Caki2 (cell line): ENCODE measurements at regions not wholly inside any gene's neighbourhood (a gene's known extent, or its start where the extent isn't known, plus 50 kb on each side); places are given as distances from the start of the nearest gene placed in this dataset.

ENCODE experiments used
- DNase-seq: peaks from one replicate; pipeline ENCODE4 v3.0.0-alpha.2; 2015; ENCODE audit warnings: low read depth
- in situ Hi-C: cut with HindIII; loops from 2 replicates; pipeline ENCODE4 v1.10.0; 2016; ENCODE audit warnings: low sequenced_read_pairs, low pct_unique_long_range_greater_than_20kb, mixed read lengths

DNA sequence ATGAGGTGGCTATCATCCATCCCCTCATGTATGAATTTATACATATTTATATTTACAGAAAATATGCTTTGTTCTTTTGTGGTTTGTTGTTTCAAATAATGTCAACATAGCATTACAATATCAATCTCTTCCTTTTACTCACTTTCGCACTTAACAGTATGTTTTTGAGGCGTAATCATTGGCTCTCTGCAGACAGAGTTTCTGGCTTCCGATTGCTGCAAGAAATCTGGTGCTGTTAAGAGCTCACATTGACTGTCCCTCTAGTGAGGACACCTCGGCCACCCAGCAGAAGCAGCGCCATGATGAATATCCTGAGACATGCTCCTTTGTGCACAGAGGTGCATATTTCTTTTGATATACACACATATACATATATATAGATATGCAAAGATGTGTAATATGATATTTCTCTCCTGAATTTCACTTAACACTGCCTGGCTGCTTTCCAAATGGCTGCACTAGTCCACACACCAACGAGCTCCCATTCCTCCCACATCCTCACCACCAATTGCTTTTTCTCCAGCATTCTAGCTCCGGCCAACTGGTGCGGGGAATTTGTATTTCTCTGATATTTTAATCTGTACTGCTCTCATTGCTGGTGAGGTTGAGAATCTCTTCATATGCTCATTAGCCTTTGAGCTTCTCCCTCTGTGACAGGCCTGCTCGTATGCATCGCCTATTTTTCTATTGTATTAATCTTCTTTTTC lies 248.4 kb downstream of the SIPA1L2 start:
- DNase-seq = no peak
- in situ Hi-C loops = no loop called here

DNA sequence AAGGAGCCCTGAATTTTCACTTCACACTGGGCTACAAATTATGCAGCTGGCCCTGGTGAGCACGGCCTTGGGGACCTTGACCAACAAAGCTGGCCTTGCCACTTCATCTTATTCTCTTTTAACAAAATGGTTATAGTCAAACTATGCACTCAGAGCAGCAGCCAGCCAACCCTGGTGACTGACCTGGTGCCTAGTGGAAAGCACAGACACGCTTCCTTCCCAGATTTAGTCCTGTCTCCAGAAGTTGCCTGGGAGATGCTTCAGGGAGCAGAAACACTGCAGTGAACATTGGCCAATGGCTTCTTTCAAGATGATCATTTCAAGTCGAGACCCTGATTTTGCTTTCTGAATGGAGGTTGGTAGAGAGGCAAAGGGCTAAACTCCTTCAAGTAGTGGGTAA lies 249.3 kb downstream of the SIPA1L2 start:
- in situ Hi-C loops = no loop called here
- no peak for DNase-seq

DNA sequence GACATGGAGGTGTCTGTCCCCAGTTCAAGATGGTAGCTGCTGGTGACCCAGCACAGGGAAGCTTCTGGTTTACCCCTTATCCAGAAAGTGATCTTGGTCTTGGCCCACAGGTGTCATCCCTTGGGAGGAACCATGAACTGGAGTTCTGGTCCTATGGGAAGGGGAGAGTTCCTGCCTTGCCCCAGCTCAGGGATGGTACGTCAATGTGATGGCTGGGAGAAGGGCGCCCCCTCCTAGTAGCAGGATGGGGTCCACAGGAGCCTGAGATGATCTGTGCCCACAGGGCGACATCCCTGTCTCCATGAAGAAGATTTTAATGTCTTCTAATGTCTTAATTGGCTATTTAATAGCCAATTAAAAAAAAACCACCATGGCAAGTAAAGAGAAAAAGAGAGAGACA lies 249.8 kb downstream of the SIPA1L2 start:
- DNase-seq = no peak
- in situ Hi-C loops = no loop called here

DNA sequence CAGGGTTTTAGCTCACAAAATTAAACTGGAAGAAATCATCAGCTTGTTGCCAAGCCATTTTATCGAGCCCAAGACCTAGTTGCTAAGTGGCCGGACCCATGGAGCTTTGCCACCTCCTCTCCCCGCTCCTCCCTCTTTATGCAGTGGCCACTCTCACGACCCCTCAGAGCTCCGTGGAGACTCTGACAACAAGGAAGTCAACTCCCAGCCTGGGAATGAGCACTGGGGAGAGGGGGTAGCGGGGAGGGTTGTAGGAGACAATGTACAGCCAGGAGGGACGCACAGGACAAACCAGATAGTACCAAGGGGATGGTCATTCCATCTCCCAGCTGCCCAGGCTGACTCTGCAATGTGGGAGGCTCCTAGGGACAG lies 250.9 kb downstream of the SIPA1L2 start:
- in situ Hi-C loops = no loop called here
- no peak for DNase-seq

DNA sequence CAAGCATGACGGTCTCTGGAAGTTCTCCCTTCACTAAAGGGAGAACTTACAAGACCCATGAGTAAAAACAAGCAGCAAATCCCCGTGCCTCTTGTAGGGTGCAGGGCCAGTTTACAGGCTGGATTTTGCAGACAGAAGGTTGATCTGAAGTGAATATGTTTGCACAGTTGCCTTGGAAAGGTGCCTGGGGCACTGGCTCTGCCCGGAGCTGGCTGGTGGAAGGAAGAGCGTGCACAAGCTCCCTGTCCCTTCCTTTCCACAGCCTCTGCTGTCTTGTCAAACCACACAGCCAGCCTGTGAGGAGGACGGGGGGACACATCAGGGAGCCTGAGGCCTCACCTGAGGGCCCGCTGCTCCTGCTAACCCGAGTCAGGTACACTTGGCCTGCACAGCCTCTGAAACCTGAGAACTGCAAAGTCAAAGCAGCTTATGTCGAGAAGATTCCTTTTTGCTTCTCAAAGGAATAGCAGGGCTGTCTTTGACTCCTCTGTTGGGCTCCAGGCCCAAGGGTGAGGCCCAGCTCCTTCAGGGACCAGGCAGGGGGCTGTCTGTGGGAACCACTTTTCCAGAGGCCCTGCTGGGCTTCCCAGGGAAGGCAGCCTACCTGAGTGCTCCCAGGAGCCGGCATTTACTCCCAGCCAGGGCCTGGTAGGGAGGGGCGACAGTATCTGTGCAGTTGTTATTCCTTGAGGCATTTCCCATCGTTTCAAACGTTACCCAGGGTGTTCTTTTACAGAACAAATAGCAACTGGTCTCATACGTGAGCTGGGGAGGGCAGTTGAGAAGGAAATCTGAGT lies 251.5 kb downstream of the SIPA1L2 start:
- in situ Hi-C loops = no loop called here

DNA sequence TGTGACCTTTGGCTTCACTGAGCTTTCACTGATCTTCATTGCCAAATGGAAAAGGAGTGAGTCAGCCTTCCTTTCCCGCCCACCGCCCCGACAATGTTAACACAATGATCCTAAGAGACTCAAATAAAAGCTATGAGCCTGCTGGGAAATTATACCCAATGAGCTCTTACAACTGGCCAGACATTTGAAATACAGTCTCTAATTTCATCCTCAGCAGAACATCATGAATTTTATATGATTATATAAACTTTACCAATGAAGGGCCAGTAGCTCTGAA lies 252.5 kb downstream of the SIPA1L2 start:
- no peak for DNase-seq
- in situ Hi-C loops = no loop called here

More for the DNA sequence above, 251.5 kb downstream of the SIPA1L2 start:
- no peak for DNase-seq

DNA sequence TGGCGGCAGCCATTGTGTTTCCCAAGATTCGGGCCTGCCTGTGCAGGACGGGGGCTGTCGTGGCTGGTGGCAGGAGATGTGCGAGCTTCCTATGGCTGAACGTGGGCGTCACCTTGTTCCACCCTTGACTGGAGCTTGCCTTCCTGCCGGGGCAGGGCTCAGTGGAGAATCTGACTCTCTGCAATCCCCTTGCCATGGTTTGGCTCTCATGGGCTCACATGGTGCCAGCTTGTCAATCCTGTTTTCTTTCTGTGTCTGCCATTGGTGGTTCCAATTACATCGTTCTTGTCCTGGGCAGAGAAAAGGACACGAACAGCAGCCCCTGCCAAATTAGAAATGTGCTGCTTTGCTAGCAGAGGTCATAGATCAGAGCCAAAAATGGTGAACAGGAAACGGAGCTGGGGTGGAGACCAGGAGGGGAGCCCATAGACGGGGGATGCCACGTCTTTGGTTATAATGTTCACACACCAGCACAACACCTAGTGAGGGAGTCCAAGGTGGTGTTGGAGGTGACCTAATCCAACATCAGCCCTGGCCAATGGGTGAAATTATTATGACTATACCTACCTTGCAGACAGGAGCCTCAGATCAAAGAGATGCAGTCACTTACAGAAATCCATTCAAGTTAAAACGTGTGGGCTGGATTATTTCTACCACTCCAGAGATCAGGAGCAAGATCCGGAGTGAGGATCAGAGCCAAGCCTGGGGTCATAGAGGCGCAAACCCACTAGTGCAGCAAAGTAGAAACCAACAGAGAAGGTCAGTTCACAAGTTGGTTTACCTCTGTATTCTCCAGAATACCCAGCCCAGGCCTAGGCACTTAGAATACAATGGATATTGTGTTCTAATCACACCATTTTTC lies 253.1 kb downstream of the SIPA1L2 start:
- no peak for DNase-seq
- in situ Hi-C loops = no loop called here

DNA sequence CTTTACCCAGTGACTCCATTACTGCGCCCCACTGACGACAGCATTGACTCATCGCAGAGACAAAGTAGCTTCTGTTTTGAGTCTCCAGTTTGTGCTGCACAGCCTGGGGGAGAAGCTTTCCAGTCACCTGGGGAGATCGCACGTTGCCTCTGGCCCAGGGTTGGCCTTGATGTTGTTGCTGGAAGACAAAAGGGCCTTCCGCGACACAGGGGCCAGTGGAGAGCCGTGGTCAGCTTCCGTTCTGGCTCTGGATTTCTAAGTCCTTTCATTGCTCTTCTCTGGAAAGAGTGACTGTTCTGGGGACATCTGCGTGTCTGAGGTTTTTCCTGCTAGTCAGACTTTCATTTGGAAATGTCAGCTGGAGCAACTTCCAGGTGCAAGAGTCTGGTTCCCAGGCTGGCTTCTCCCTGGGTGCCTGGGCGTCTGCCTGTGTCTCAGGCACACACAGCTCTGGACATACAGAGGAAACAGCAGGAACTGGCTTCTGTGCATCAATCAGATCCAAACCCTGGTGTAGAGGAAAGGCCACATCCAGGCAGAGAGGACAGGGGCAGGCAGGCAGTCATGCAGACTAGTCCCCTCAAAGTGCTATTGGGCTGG lies 257.0 kb downstream of the SIPA1L2 start:
- no peak for DNase-seq
- in situ Hi-C loops = no loop called here

DNA sequence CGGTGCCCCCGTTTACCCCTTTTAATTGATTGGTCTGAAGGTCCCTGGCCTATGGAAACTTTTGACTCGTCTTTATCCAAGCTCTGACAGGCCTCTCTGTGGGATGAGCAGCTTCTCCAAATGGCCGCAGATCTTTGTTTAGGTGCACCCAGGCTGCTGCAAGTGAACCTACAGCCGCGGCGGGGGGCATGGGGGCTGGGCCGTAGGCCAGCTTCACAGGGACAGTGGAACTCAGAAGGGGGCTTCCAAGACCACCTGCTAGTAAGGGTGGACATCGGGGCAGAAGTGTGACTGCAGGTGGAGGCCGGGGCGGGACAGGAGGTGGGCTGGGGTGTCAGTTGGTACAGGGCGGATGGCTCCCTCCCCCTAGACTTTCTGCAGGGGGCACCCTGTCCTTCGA lies 257.5 kb downstream of the SIPA1L2 start:
- in situ Hi-C loops = no loop called here
- no peak for DNase-seq

DNA sequence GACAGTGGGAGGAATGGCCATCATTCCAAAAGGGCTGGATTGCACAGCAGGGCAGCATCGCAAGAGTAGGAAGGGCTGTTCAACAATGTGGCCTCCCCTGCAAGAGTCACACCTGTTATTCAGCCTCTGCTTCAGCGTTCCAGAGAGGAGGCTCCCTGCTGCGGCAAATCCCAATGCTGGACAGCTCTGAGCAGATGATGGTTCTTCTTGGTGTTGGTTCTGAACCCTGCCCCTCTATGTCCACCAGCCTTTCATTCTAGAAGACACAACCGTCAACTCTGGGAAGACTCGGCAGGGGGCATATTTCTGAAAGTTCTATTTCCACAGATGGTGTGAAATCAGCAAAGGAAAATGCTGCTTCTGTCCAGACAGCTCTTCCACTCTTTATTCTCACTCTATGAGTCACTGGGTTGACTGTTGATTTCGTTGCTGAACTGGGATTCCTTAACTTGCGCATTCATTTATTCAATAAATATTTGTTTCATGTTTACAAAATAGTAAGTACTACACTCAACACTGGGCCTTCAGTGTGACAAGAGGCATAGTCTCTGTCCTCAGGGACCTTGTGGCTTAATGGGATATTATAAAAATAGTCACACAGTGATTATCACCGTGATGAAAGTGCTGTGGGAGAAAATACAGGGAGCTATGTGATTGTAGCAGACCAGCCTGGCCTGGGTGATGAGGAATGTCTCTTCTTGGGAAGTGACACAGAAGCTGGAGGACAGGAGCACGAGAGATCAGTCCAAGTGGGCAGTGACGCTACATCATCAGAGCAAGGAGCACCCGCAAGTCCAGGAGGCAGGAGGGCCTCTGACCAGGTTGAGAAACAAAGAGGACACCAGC lies 260.3 kb downstream of the SIPA1L2 start:
- in situ Hi-C loops = no loop called here
- no peak for DNase-seq

DNA sequence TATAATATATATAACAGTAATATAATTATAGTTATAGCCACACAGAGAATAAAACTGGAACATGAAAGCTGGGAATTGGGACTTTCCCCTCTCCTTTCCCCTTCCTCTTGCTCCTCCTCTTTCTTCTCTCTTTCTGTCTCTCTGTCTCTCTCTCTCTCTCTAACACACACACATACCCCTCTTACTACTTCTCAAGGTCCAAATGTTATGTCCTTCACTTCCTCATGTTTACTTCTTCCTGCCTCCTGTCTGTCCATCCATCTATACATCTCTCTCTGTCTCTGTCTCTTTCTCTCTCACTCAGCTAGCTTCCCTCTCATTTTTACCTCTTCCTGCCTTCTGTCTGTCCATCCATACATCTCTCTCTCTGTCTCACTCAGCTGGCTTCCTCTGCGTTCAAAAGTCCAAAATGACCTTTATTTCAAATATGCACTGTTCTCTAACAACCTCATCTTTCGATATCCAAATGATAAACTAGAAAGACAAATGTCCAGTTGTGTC lies 261.1 kb downstream of the SIPA1L2 start:
- DNase-seq = no peak
- in situ Hi-C loops = no loop called here

DNA sequence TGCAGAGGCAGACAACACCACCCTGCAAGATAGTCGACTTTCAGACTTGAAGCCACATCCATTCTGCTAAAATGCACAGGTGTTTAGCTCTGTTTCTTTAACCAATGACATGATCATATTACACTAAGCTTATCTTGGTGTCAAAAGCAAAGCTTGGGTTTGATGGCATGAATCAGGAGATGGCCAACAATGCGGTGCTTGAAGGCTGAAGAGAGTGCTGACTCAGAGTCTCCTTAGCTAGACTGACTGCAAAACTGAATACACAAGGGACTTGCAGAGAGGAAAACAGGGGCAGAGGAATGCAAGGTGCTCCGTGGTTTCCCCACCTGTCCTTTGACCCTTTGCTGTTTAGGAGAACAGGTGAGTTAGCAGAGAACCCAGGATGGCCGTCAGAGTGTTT lies 262.6 kb downstream of the SIPA1L2 start:
- in situ Hi-C loops = no loop called here
- no peak for DNase-seq

DNA sequence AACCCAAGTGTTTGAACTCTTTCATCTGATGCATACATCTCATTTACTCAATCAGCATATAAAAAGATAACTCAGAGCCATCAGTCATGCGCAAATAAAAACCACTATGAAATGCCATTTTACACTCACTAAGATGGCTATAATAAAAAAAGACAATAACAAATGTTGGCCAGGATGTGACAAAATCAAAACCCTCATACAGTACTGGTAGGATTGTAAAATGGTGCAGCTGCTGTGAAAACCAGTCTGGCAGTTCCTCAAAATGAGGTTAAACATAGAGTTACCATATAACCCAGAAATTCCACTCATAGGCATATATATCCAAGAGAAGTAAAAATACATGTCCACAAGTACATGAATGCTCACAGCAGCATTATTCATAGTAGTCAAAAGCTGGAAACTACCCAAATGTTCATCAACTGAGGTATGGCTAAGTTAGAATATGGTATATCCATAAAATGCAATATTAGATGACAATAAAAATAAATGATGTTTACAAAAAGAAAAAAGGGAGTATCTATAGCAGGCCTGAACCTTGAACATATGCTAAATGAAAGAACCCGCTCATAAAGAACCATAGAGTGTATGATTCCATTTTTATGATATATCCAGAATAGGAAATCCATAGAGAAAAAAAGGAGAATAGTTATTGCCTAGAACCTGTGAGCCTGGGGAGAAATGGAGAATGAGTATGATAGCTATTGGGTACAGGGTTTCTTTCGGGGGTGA lies 265.1 kb downstream of the SIPA1L2 start:
- in situ Hi-C loops = no loop called here
- DNase-seq = no peak

DNA sequence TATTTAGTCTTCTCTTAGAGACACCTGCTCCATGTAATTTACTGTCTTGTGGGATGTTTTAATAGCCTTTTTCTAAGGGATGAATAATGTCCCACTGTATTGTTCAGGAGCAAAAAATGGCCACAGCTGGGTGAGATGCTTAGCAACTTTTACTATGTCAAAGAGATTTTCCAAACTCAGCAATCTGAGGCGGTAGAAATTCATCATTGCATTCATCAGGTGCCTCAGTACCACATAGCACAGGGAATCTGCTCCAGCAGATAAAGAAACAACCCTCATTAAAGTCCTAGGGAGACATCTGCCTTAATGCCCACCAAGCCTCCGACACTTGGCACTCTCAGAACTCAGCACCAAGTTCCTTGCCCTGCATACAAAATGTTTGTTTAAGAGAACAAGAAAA lies 266.9 kb downstream of the SIPA1L2 start:
- DNase-seq = no peak
- in situ Hi-C loops = no loop called here

DNA sequence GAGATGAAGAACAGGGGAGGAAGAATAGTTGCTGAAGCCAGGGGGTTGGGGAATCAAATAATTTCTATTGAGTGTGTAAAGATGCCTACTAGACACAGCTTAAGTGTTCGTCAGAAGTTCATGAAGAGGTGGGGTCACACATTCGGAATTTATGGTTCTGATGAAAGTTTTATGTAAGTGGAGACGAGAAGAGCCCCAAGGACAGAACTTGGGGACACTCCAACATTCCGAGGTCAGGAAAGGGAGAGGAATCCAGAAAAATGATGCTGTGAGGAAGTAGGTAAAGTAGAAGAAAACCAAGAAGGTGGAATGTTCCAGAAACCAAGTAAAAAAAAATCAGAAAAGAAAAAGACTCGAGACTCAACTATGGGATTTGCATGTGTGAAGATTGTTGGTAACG lies 272.5 kb downstream of the SIPA1L2 start:
- DNase-seq = no peak
- in situ Hi-C loops = no loop called here

DNA sequence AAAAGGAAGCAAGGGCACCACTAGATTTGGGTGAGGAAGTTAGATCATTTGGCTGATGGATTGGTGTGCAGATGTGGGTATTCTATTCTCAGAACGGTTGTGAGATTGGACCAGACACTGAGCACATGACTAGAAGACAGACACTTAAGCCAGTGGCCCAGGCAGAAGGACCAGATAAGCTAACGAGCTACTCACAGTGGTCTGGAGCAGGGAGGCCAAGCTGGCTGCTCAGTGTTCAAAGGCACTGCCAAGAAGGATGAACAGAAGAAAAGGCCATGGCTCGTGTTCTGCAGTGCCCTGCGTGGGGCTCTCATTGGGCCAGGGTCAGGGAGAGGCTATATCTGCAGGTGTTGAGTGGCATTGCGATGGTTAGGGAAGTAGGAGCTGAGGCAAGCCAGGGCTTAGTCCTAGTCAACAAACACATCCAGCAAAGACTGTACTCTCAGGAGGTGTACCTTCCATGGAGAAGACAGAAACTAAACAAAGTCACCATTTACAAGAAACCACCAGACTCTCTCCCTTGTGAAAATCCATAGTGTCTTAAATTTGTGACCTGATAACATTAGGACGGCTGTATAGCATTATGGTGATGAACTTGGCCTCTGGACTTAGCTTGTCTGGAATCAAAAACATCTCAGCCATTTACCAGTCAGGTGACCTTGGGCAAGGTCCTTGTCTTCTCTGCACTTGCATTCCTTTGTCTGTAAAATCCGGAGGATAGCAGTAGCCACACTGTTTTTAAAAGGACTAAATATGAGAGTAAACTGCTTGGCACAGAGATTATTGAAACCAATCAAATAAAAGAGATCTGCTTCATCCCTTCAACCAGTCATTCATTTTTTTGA lies 274.5 kb downstream of the SIPA1L2 start:
- DNase-seq = no peak
- in situ Hi-C loops = no loop called here

DNA sequence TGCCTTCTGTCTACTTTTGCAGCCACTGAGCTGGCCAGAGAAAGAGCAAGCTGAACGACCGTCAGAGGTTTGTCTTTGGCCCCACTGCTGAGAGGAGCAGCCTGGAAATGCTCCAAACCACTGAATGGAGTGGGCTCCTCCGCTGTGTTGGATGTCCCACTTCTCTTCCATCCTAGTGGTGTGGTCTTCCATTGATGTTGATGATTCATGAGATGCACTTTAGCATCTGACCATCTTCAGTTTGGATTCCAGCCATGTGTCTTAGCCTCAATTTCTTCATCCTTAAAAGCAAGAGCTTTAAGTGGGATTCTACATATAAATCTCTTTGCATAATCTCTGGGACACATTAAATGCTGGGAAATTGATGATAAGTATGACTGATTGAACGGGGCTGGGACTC lies 276.9 kb downstream of the SIPA1L2 start:
- in situ Hi-C loops = no loop called here

More for the DNA sequence above, 276.9 kb downstream of the SIPA1L2 start:
- no peak for DNase-seq
